AG09309 (cell line): ENCODE measurements at regions not wholly inside any gene's neighbourhood (a gene's known extent, or its start where the extent isn't known, plus 50 kb on each side); places are given as distances from the start of the nearest gene placed in this dataset.

ENCODE experiments used
- DNase-seq: peaks from one replicate; pipeline ENCODE4 v3.0.0-alpha.2; 2010; ENCODE audit warnings: low read depth
- H3K4me3 ChIP-seq: 2 replicates; pipeline ENCODE4 v1.5.1; 2011; ENCODE audit warnings: mild to moderate bottlenecking, low read depth, low read length, moderate library complexity; ENCODE audit not compliant: control insufficient read depth
- CTCF ChIP-seq: IDR thresholded peaks from 2 replicates; pipeline ENCODE4 v1.5.1; 2011; ENCODE audit warnings: mild to moderate bottlenecking, low read depth, low read length, inconsistent platforms; ENCODE audit not compliant: insufficient read depth, control insufficient read depth; ENCODE audit errors: missing control alignments

- no peak for TF ChIP-seq CTCF
- H3K4me3 ChIP-seq, result no peak overlapping the region
- DNase-seq, result no peak
Measured at GRCh38 chr2:8172661-8173060, 509.2 kb upstream of the ID2 start.

- DNase-seq, result no peak
- no peak for TF ChIP-seq CTCF
- no peak overlapping the region for H3K4me3 ChIP-seq
Measured at GRCh38 chr2:8174641-8175257, 507.1 kb upstream of the ID2 start.

- H3K4me3 ChIP-seq, result no peak overlapping the region
- no peak for TF ChIP-seq CTCF
- DNase-seq, result no peak
Measured at GRCh38 chr2:8176887-8177286, 505.0 kb upstream of the ID2 start.

- no peak overlapping the region for H3K4me3 ChIP-seq
- TF ChIP-seq CTCF, result no peak
- DNase-seq, result no peak
Measured at GRCh38 chr2:8177566-8177965, 504.3 kb upstream of the ID2 start.

GRCh38 chr2:8178911-8179310, 502.9 kb upstream of the ID2 start:
- no peak for TF ChIP-seq CTCF
- no peak for DNase-seq
- no peak overlapping the region for H3K4me3 ChIP-seq

GRCh38 chr2:8189316-8189715, 492.5 kb upstream of the ID2 start:
- no peak overlapping the region for H3K4me3 ChIP-seq
- DNase-seq, result no peak
- TF ChIP-seq CTCF, result no peak

- TF ChIP-seq CTCF, result no peak
- DNase-seq, result no peak
- H3K4me3 ChIP-seq, result no peak overlapping the region
Measured at GRCh38 chr2:8190279-8190678, 491.6 kb upstream of the ID2 start.
